HepG2 (cell line): ENCODE measurements at regions not wholly inside any gene's neighbourhood (a gene's known extent, or its start where the extent isn't known, plus 50 kb on each side); places are given as distances from the start of the nearest gene placed in this dataset.

Experiments used
- ATRX ChIP-seq: sonication (generic); formaldehyde crosslinking; IDR thresholded peaks from 2 replicates; pipeline ENCODE4 v1.4.0; 2020; ENCODE audit warnings: missing genetic modification reagents, borderline replicate concordance
- LCORL ChIP-seq, 2 experiments: fragments of 450-650 bp in 1 of 2; sonication (generic) in 1 of 2; formaldehyde crosslinking in 1 of 2; IDR thresholded peaks; 2 replicates each; pipeline versions ENCODE4 v1.5.0 to v1.6.1; 2017 to 2020; ENCODE audit warnings: antibody characterized with exemption in 1 of 2, missing genetic modification reagents in 1 of 2
- RBFOX2 ChIP-seq: fragments of 200-400 bp; formaldehyde crosslinking; IDR thresholded peaks from 2 replicates; pipeline ENCODE4 v1.6.1; 2017; ENCODE audit warnings: low read depth, mild to moderate bottlenecking, low read length
- RELA ChIP-seq: sonication (generic); formaldehyde crosslinking; IDR thresholded peaks from 2 replicates; pipeline ENCODE4 v1.4.0; 2020; ENCODE audit warnings: missing genetic modification reagents
- ZBTB40 ChIP-seq, 2 experiments: fragments of 450-650 bp in 1 of 2; sonication (generic) in 1 of 2; formaldehyde crosslinking in 1 of 2; IDR thresholded peaks; 2 replicates each; pipeline versions ENCODE4 v1.6.1 to v1.8.0; 2016 to 2022; ENCODE audit warnings: antibody characterized with exemption in 1 of 2, mild to moderate bottlenecking in 1 of 2, missing genetic modification reagents in 1 of 2
- ZFYVE20 ChIP-seq: sonication (generic); formaldehyde crosslinking; IDR thresholded peaks from 2 replicates; pipeline ENCODE4 v1.8.0; 2023; ENCODE audit warnings: low read depth, mild to moderate bottlenecking, moderate library complexity, missing genetic modification reagents, borderline replicate concordance

DNA sequence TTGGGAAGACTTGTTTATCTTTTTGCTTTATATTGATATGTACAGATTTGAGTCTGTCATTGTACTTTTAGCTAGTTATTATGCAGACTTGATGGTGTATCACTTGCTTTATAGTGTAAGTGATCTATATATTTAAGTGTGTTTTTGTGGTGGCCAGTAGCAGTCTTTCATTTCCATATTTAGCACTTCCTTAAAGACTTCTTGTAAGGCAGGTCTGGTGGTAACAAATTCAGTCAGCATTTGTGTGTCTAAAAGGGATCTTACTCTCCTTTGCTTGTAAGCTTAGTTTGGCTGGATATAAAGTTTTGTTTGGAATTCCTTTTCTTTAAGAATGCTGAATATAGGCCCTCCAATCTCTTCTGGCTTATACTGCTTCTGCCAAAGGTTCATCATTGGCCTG is 322.5 kb upstream of the EPHA6 start (continued):
- TF ChIP-seq ZBTB40 (IDR thresholded peaks at IDR 0.05): no peak
- TF ChIP-seq ZBTB40 (CRISPR knock-in tag; IDR thresholded peaks at IDR 0.05): no peak
- no peak for TF ChIP-seq LCORL (IDR thresholded peaks at IDR 0.05)
- TF ChIP-seq LCORL (CRISPR knock-in tag; IDR thresholded peaks at IDR 0.05): no peak
- no peak for TF ChIP-seq RBFOX2
- no peak for TF ChIP-seq RELA (CRISPR knock-in tag)
- TF ChIP-seq ATRX (CRISPR knock-in tag): no peak
- no peak for TF ChIP-seq ZFYVE20 (CRISPR knock-in tag)
